GM12878 (cell line): ENCODE measurements at regions not wholly inside any gene's neighbourhood (a gene's known extent, or its start where the extent isn't known, plus 50 kb on each side); places are given as distances from the start of the nearest gene placed in this dataset.
"Not testable (repeated sequence)": the region's sequence is repeated elsewhere in the genome, so short reads cannot be mapped to it uniquely, and the experiment has no call there.

Source experiments
- ATAC-seq: fragments of 200-7000 bp; cut with Tn5 transposase; 3 replicates; pipeline ENCODE4 v1.9.1; 2020; ENCODE audit warnings: mild to moderate bottlenecking, moderate library complexity
- BruUV-seq: library from RNA; stranded (reverse); fragments of 400-500 nt; replicated peaks from 2 replicates; lab custom pipeline; 2021; lab: Mats Ljungman, UMichigan
- CTCF ChIA-PET: fragments of 300-600 bp; sonication (Branson Sonifier 250); formaldehyde crosslinking; extraction: SDS; loops from one replicate; lab custom pipeline; 2021; ENCODE audit warnings: inconsistent platforms; lab: Yijun Ruan, JAX
- POLR2A ChIA-PET: fragments of 350-600 bp; formaldehyde crosslinking; extraction: SDS; loops from one replicate; lab custom pipeline; 2021; ENCODE audit warnings: inconsistent platforms; lab: Charles Lee
- RAD21 ChIA-PET: fragments of 300-600 bp; sonication (Branson Sonifier 250); formaldehyde crosslinking; loops from one replicate; lab custom pipeline; 2023; ENCODE audit warnings: antibody characterized with exemption; ENCODE audit not compliant: unreplicated experiment; lab: Charles Lee
- SMC1A ChIA-PET: fragments of 300-600 bp; sonication (Branson Sonifier 250); formaldehyde crosslinking; loops from one replicate; lab custom pipeline; 2023; ENCODE audit not compliant: unreplicated experiment, uncharacterized antibody; lab: Charles Lee
- DNase-seq: peaks from one replicate; pipeline ENCODE4 v3.0.0-alpha.2; 2011; ENCODE audit warnings: low read depth, low spot score
- FAIRE-seq: peaks from 3 replicates; lab custom pipeline; 2011; peaks lifted over from hg19 to GRCh38; lab: Jason Lieb, UNC
- H2AFZ ChIP-seq: 2 replicates; pipeline ENCODE4 v1.6.0; 2011; ENCODE audit warnings: low read depth, low read length, control low read depth; ENCODE audit not compliant: control insufficient read depth
- H3K27ac ChIP-seq: 2 replicates; pipeline ENCODE4 v1.5.1; 2011; ENCODE audit warnings: control low read depth; ENCODE audit not compliant: control insufficient read depth, insufficient read depth
- H3K27me3 ChIP-seq, 2 experiments: replicated peaks in 1 of 2; 2 replicates each; pipeline versions ENCODE4 v1.6.0 to v1.6.1; 2011; ENCODE audit warnings: low read length in 1 of 2; ENCODE audit not compliant: control insufficient read depth in 2 of 2, insufficient read depth in 2 of 2
- H3K36me3 ChIP-seq, 2 experiments: 2 replicates each; pipeline ENCODE4 v1.5.1; 2011; ENCODE audit warnings: low read length in 1 of 2; ENCODE audit not compliant: control insufficient read depth in 2 of 2, insufficient read depth in 2 of 2
- H3K4me1 ChIP-seq: 2 replicates; pipeline ENCODE4 v1.6.1; 2011; ENCODE audit warnings: mild to moderate bottlenecking, low read length, moderate library complexity, mixed read lengths; ENCODE audit not compliant: control insufficient read depth, insufficient read depth
- H3K4me2 ChIP-seq: 2 replicates; pipeline ENCODE4 v1.6.0; 2011; ENCODE audit warnings: control low read depth; ENCODE audit not compliant: control insufficient read depth, insufficient read depth
- H3K4me3 ChIP-seq: fragments of 200-600 bp; sonication (generic); 2 replicates; pipeline ENCODE4 v1.5.1; 2016
- H3K79me2 ChIP-seq: 2 replicates; pipeline ENCODE4 v1.6.0; 2011; ENCODE audit warnings: low read length; ENCODE audit not compliant: control insufficient read depth, insufficient read depth
- H3K9ac ChIP-seq: 2 replicates; pipeline ENCODE4 v1.8.0; 2011; ENCODE audit warnings: low read length, control low read depth, mixed read lengths; ENCODE audit not compliant: control insufficient read depth, insufficient read depth
- H3K9me3 ChIP-seq: replicated peaks from 3 replicates; pipeline ENCODE4 v1.5.1; 2011; ENCODE audit warnings: mild to moderate bottlenecking, low read length; ENCODE audit not compliant: control insufficient read depth, insufficient read depth
- H4K20me1 ChIP-seq: 2 replicates; pipeline ENCODE4 v1.6.0; 2011; ENCODE audit not compliant: control insufficient read depth, insufficient read depth
- BMI1 ChIP-seq: fragments of 450-650 bp; IDR thresholded peaks from 2 replicates; pipeline ENCODE4 v1.6.1; 2016; ENCODE audit warnings: mild to moderate bottlenecking, moderate library complexity, borderline replicate concordance
- GABPA ChIP-seq: IDR thresholded peaks from 2 replicates; pipeline ENCODE4 v1.6.1; 2014; ENCODE audit warnings: antibody characterized with exemption, low read depth, mild to moderate bottlenecking, inconsistent platforms
- POLR2AphosphoS5 ChIP-seq: IDR thresholded peaks from 2 replicates; pipeline ENCODE4 v1.6.1; 2011; ENCODE audit warnings: mild to moderate bottlenecking, low read length, inconsistent platforms
- ZNF384 ChIP-seq: IDR thresholded peaks from 2 replicates; pipeline ENCODE4 v1.6.1; 2012; ENCODE audit warnings: low read depth, mild to moderate bottlenecking, low read length, improper control_type of control experiment, borderline replicate concordance
- WGBS: methylation state at CpG from one replicate; pipeline ENCODE4 v1.1.6; 2016; ENCODE audit warnings: low lambda C conversion rate; ENCODE audit not compliant: insufficient replicate concordance, insufficient coverage; ENCODE audit errors: missing lambda C conversion rate; 5-methylcytosine and 5-hydroxymethylcytosine counted together
- in situ Hi-C: fragments of 300-500 bp; cut with MboI; formaldehyde crosslinking; loops from 9 replicates; pipeline ENCODE4 v1.14.3; 2018; ENCODE audit warnings: mixed read lengths
- intact Hi-C: fragments of 100-400 bp; cut with micrococcal nuclease; formaldehyde crosslinking; loops from one replicate; pipeline ENCODE4 v1.14.2; 2022; ENCODE audit not compliant: unreplicated experiment

DNA sequence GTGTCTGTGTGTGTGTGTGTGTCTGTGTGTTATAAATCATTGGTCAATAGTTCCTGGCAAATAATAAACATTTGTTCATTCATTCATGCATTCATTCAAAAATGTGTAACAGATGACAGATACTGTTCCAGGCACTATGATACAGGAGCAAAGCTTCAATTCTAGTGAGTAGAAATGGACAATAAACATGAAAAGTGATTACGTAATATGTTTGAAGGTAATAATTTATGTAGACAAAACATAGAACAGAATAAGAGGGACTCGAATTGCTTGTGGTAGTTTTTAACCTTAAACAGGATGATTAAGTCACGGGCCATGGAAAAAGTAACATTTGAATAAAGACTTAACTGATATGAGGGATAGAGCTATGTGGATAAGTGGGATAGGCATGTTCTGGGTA, 90.1 kb upstream of the MAGEC2 start:
- CTCF ChIA-PET = no interaction called here
- 22% methylated on average over 3 of the region's 3 CpGs for whole genome bisulfite sequencing
- Histone ChIP-seq H3K9ac (no peak overlapping the region), H3K4me1 (no peaks in the 10 kb centered on the region), H4K20me1 (no peaks in the 10 kb centered on the region), H2AFZ (no peak overlapping the region), H3K27ac (no peak overlapping the region), H3K27me3 (no peaks in the 10 kb centered on the region), H3K79me2 (no peaks in the 10 kb centered on the region), H3K9me3 (no peaks in the 10 kb centered on the region), H3K36me3 (no peaks in the 10 kb centered on the region), H3K4me3 (no peak overlapping the region), H3K4me2 (no peak overlapping the region)
- SMC1A ChIA-PET = no interaction called here
- BruUV-seq = no TSS peak
- in situ Hi-C loops = no loop called here
- FAIRE-seq = no peak
- DNase-seq = no peak
- RAD21 ChIA-PET = no interaction called here
- ATAC-seq = no peak
- TF ChIP-seq POLR2AphosphoS5 (no peak), GABPA (no peak), ZNF384 (no peak), BMI1 (no peak)
- intact Hi-C loops = no loop called here
- POLR2A ChIA-PET = no interaction called here

DNA sequence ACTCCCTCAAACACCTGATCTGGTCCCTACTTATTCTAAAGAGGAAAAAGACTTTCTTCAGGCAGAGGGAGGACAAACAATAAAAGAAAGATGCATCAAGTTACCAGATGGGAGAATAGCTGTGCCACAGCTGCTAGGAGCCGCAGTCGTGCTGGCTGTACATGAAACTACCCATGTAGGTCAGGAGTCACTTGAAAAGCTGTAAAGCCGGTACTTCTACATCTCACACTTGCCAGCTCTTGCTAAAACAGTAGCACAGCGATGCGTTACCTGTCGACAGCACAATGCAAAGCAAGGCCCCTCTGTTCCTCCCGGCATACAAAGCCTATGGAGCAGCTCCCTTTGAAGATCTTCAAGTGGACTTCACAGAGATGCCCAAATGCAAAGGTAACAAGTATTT, 65.1 kb upstream of the MAGEC2 start:
- CTCF ChIA-PET, POLR2A ChIA-PET, in situ Hi-C loops, FAIRE-seq, H4K20me1 ChIP-seq, H3K27ac ChIP-seq, H3K79me2 ChIP-seq, RAD21 ChIA-PET, H3K4me1 ChIP-seq, H3K9ac ChIP-seq, BruUV-seq, ATAC-seq, H2AFZ ChIP-seq, H3K9me3 ChIP-seq, DNase-seq, H3K36me3 ChIP-seq, H3K27me3 ChIP-seq, H3K4me2 ChIP-seq, H3K4me3 ChIP-seq, intact Hi-C loops: not testable (repeated sequence)
- 63% methylated on average over 7 of the region's 7 CpGs for WGBS
- SMC1A ChIA-PET = interaction anchor here (1.4 kb wide), 1 partner anchor 21 kb away, joined by 3 read pairs; no protein-coding TSS in a partner anchor
